Endodermal cell (in vitro differentiated cells): ENCODE measurements at regions not wholly inside any gene's neighbourhood (a gene's known extent, or its start where the extent isn't known, plus 50 kb on each side); places are given as distances from the start of the nearest gene placed in this dataset.

Experiments used
- DNase-seq: peaks from one replicate; pipeline ENCODE4 v3.0.0-alpha.2; 2017
- H3K27ac ChIP-seq: 2 replicates; pipeline ENCODE4 v1.5.1; 2013; ENCODE audit warnings: mild to moderate bottlenecking, low read depth, low read length, moderate library complexity
- H3K27me3 ChIP-seq: 2 replicates; pipeline ENCODE4 v1.6.1; 2013; ENCODE audit warnings: mild to moderate bottlenecking, low read length, moderate library complexity; ENCODE audit not compliant: insufficient read depth, control insufficient read depth, poor library complexity, severe bottlenecking
- H3K36me3 ChIP-seq: 2 replicates; pipeline ENCODE4 v1.7.0; 2013; ENCODE audit warnings: mild to moderate bottlenecking, low read length, moderate library complexity; ENCODE audit not compliant: control insufficient read depth, insufficient read depth
- H3K4me1 ChIP-seq: one replicate; pipeline ENCODE4 v1.7.0; 2013; ENCODE audit warnings: low read length; ENCODE audit not compliant: control insufficient read depth, insufficient read depth
- H3K4me3 ChIP-seq: 2 replicates; pipeline ENCODE4 v1.5.1; 2013; ENCODE audit warnings: mild to moderate bottlenecking, low read length, moderate library complexity
- H3K9ac ChIP-seq: 2 replicates; pipeline ENCODE4 v1.6.1; 2013; ENCODE audit warnings: mild to moderate bottlenecking, low read length, moderate library complexity; ENCODE audit not compliant: poor library complexity, severe bottlenecking; ENCODE audit errors: extremely low read depth
- H3K9me3 ChIP-seq: 2 replicates; pipeline ENCODE4 v1.6.1; 2013; ENCODE audit warnings: mild to moderate bottlenecking, low read length, moderate library complexity; ENCODE audit not compliant: control insufficient read depth
- H3K27ac Mint-ChIP-seq: 2 replicates; pipeline ENCODE4 v1.8.0; 2020; ENCODE audit warnings: mixed read lengths
- H3K27me3 Mint-ChIP-seq: 2 replicates; pipeline ENCODE4 v1.8.0; 2021; ENCODE audit warnings: mild to moderate bottlenecking, mixed read lengths; ENCODE audit not compliant: insufficient read depth
- H3K36me3 Mint-ChIP-seq: 2 replicates; pipeline ENCODE4 v1.8.0; 2020; ENCODE audit warnings: low read depth, mixed read lengths
- H3K4me1 Mint-ChIP-seq: 2 replicates; pipeline ENCODE4 v1.8.0; 2020; ENCODE audit warnings: mixed read lengths
- H3K4me3 Mint-ChIP-seq: 2 replicates; pipeline ENCODE4 v1.8.0; 2020; ENCODE audit warnings: mild to moderate bottlenecking, moderate library complexity, mixed read lengths
- H3K9me3 Mint-ChIP-seq: 2 replicates; pipeline ENCODE4 v1.8.0; 2020; ENCODE audit warnings: mild to moderate bottlenecking, mixed read lengths
- CTCF ChIP-seq: fragments of 200-600 bp; sonication (generic); conservative IDR thresholded peaks from 2 replicates; pipeline ENCODE4 v1.5.0; 2021; ENCODE audit warnings: antibody characterized with exemption, mild to moderate bottlenecking
- WGBS, 2 experiments: methylation state at CpG; one replicate each; pipeline versions ENCODE4 v1.1.5 to v1.1.7; 2013; ENCODE audit warnings: missing lambda C conversion rate in 2 of 2, mixed read lengths in 1 of 2; ENCODE audit not compliant: insufficient coverage in 1 of 2, insufficient read length in 1 of 2; 5-methylcytosine and 5-hydroxymethylcytosine counted together

DNA sequence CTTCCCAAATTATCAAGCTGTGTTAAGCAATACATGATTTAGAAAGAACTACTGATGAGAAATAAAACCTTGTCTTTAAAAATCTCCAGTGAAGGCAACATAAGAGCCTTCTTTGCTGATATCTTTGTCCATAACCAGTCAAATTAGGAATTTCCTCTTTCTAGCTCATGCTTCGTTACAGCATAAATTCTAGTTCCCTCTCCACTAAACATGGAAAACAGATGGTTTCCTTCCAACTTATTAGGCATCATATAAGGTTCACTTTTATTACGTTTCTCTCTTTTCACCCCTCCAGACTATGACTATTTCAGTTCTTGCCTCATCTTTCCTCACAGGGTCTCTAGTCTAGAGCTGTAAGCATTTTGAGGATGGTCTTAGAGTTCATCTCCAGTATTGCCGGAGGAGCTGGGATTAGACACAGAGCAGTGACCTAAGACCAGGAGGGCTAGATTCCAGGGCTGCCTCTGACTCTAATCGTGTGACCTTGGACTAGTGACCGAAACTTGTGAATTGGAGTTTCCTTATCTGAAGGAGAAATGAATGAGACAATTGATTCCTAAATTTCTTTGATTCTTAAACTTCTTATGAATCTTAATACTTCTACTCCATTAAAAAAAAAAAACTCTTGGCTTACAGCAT lies 195.5 kb upstream of the APCDD1 start:
- no peak overlapping the region for H3K27ac Mint-ChIP-seq
- no peak overlapping the region for H3K9ac ChIP-seq
- H3K4me1 Mint-ChIP-seq: peaks cover 15% of the 10 kb centered on the region
- no peaks in the 10 kb centered on the region for H3K4me1 ChIP-seq
- H3K27ac ChIP-seq: no peak overlapping the region
- 88 to 100% methylated on average over 3 to 5 of the region's 5 CpGs for WGBS, 2 experiments
- H3K36me3 ChIP-seq: no peaks in the 10 kb centered on the region
- H3K27me3 ChIP-seq: no peaks in the 10 kb centered on the region
- peaks cover 5% of the 10 kb centered on the region for H3K36me3 Mint-ChIP-seq
- H3K4me3 ChIP-seq: peak overlapping the region; percentile 28
- peaks cover 56% of the 10 kb centered on the region for H3K9me3 ChIP-seq
- DNase-seq: no peak
- H3K4me3 Mint-ChIP-seq: no peak overlapping the region
- H3K9me3 Mint-ChIP-seq: peaks cover 49% of the 10 kb centered on the region
- TF ChIP-seq CTCF: no peak
- peaks cover 22% of the 10 kb centered on the region for H3K27me3 Mint-ChIP-seq

DNA sequence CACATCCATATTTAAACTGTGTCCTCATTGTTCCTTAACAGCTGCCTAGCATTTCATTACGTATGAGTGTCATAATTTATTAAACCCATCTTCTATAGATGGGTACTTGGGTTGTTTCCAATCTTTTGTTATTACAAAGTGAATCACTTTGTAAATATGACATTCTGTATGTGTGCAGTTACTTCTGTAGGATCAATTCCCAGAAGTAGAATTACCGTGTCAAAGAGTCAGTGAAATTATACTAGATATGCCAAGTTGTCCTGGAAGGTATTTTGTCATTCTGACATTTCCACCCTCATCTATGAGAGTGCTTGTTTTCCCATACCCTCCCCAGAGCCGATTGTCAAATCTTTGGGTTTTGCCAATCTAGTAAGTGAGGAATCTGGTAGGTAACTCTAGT lies 194.5 kb upstream of the APCDD1 start:
- H3K9me3 Mint-ChIP-seq: peaks cover 49% of the 10 kb centered on the region
- DNase-seq: no peak
- Histone ChIP-seq H3K36me3 (no peaks in the 10 kb centered on the region), H3K27ac (no peak overlapping the region), H3K9me3 (peaks cover 56% of the 10 kb centered on the region), H3K4me3 (peak overlapping the region; percentile 38), H3K27me3 (no peaks in the 10 kb centered on the region), H3K4me1 (no peaks in the 10 kb centered on the region), H3K9ac (no peak overlapping the region)
- peaks cover 5% of the 10 kb centered on the region for H3K36me3 Mint-ChIP-seq
- H3K4me1 Mint-ChIP-seq: peaks cover 15% of the 10 kb centered on the region
- peaks cover 19% of the 10 kb centered on the region for H3K27me3 Mint-ChIP-seq
- TF ChIP-seq CTCF: no peak
- no peak overlapping the region for H3K4me3 Mint-ChIP-seq
- WGBS, 2 experiments: 95 to 100% methylated on average over 1 to 3 of the region's 3 CpGs
- H3K27ac Mint-ChIP-seq: no peak overlapping the region

DNA sequence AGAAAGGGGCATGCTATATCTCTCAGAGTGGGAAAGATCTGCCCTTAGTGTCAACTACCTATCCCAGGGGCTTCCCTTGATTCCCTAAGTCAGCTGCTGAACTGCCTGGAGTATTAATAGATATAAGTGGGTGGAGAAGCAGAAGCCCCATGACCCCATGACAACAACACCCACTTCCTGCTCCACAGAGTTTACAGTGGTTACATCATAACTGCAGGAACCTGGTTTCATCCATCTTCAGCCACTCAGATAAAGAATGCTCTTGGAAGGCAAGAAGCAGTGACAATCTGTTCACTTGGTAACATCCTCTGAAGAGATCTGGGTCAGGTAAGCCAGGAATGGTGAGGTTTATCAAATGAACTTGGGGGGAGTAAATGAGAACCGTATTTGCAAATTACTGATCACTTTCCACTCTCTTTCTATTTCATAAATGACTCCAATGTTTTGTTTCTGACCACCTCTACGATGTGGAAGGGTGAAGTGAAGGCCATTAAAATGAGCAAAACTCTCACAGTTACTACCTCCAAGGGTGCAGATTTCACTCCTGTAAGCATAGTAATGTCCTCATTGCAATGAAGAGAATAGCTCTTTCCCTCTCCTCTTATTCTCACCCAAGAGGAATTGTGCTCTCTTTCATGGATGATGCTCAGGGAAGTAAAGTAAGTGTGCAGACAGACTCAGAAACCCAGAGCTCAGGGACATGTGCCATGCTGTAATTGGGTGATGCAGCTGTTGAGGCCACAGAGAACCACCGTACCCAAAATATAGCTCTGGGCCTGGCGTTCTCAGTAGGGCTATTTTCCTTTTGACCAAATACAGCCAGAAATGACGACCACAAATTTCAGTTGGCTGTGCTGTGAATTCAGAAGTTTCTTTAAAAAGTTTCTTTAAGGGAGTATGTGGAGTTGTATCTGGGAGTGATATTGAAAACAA lies 192.8 kb upstream of the APCDD1 start:
- peaks cover 45% of the 10 kb centered on the region for H3K9me3 Mint-ChIP-seq
- no peak for DNase-seq
- Histone ChIP-seq H3K9me3 (peaks cover 56% of the 10 kb centered on the region), H3K9ac (no peak overlapping the region), H3K4me1 (no peaks in the 10 kb centered on the region), H3K4me3 (no peak overlapping the region), H3K27me3 (no peaks in the 10 kb centered on the region), H3K36me3 (no peaks in the 10 kb centered on the region), H3K27ac (no peak overlapping the region)
- no peak for TF ChIP-seq CTCF
- peaks cover 5% of the 10 kb centered on the region for H3K36me3 Mint-ChIP-seq
- H3K4me3 Mint-ChIP-seq: no peak overlapping the region
- no peak overlapping the region for H3K27ac Mint-ChIP-seq
- peaks cover 19% of the 10 kb centered on the region for H3K27me3 Mint-ChIP-seq
- WGBS, 2 experiments: 95 to 97% methylated on average over 4 to 5 of the region's 5 CpGs
- H3K4me1 Mint-ChIP-seq: peaks cover 2% of the 10 kb centered on the region
